ENCODE measurements at regions not wholly inside any gene's neighbourhood (a gene's known extent, or its start where the extent isn't known, plus 50 kb on each side); places are given as distances from the start of the nearest gene placed in this dataset.

GRCh38 chr12:97272471-97272870 is 190.1 kb upstream of the RMST start:
- Histone ChIP-seq H3K36me3 (ENCODE audit: low read depth) (no peaks in the 10 kb centered on the region), H2AFZ (no peak overlapping the region), H3K79me2 (ENCODE audit: low read depth) (no peaks in the 10 kb centered on the region), H3K4me1 (replicated peaks; ENCODE audit: insufficient read depth) (no peaks in the 10 kb centered on the region), H3K9me2 (ENCODE audit: insufficient read depth) (no peaks in the 10 kb centered on the region), H3K27me3 (ENCODE audit: insufficient read depth, low read depth) (peaks cover 16% of the 10 kb centered on the region), H3K4me3 (no peak overlapping the region), H4K20me1 (ENCODE audit: insufficient read depth) (no peaks in the 10 kb centered on the region), H3K9me3 (ENCODE audit: insufficient read depth, low read depth) (no peaks in the 10 kb centered on the region), H3K4me2 (no peak overlapping the region), H3K27ac (no peak overlapping the region), H3F3A (ENCODE audit: insufficient read depth, low read depth) (no peaks in the 10 kb centered on the region)
- TF ChIP-seq EZH2 (IDR thresholded peaks at IDR 0.05; ENCODE audit: low read depth) (no peak), CTCF (conservative IDR thresholded peaks at IDR 0.05) (no peak)
- intact Hi-C loops (cut with micrococcal nuclease; ENCODE audit: unreplicated experiment): no loop called here
- POLR2A ChIA-PET (ENCODE audit: unreplicated experiment): no interaction called here
- no TSS peak for BruUV-seq (replicated peaks)
- no peak for DNase-seq
- CTCF ChIA-PET: no interaction called here

GRCh38 chr12:97274386-97274785 is 188.2 kb upstream of the RMST start:
- TF ChIP-seq EZH2 (IDR thresholded peaks at IDR 0.05; ENCODE audit: low read depth) (no peak), CTCF (conservative IDR thresholded peaks at IDR 0.05) (no peak)

GRCh38 chr12:97275256-97275655 is 187.3 kb upstream of the RMST start:
- Histone ChIP-seq H3K4me3 (no peak overlapping the region), H3K36me3 (ENCODE audit: low read depth) (no peaks in the 10 kb centered on the region), H2AFZ (no peak overlapping the region), H3K4me1 (replicated peaks; ENCODE audit: insufficient read depth) (no peaks in the 10 kb centered on the region), H3K27ac (no peak overlapping the region), H3K9me3 (ENCODE audit: insufficient read depth, low read depth) (no peaks in the 10 kb centered on the region), H3K9me2 (ENCODE audit: insufficient read depth) (no peaks in the 10 kb centered on the region), H3K4me2 (no peak overlapping the region), H3K27me3 (ENCODE audit: insufficient read depth, low read depth) (peaks cover 16% of the 10 kb centered on the region), H3F3A (ENCODE audit: insufficient read depth, low read depth) (no peaks in the 10 kb centered on the region), H3K79me2 (ENCODE audit: low read depth) (no peaks in the 10 kb centered on the region), H4K20me1 (ENCODE audit: insufficient read depth) (no peaks in the 10 kb centered on the region)
- POLR2A ChIA-PET (ENCODE audit: unreplicated experiment): no interaction called here
- no peak for TF ChIP-seq EZH2 (IDR thresholded peaks at IDR 0.05; ENCODE audit: low read depth)
- TF ChIP-seq CTCF (conservative IDR thresholded peaks at IDR 0.05): no peak
- intact Hi-C loops (cut with micrococcal nuclease; ENCODE audit: unreplicated experiment): no loop called here
- BruUV-seq (replicated peaks): no TSS peak
- CTCF ChIA-PET: no interaction called here
- no peak for DNase-seq

More at GRCh38 chr12:97274386-97274785, 188.2 kb upstream of the RMST start:
- H2AFZ ChIP-seq: no peak overlapping the region
- no peaks in the 10 kb centered on the region for H4K20me1 ChIP-seq (ENCODE audit: insufficient read depth)
- BruUV-seq (replicated peaks): no TSS peak
- intact Hi-C loops (cut with micrococcal nuclease; ENCODE audit: unreplicated experiment): no loop called here
- CTCF ChIA-PET: no interaction called here
- H3K9me2 ChIP-seq (ENCODE audit: insufficient read depth): no peaks in the 10 kb centered on the region
- no peaks in the 10 kb centered on the region for H3K9me3 ChIP-seq (ENCODE audit: insufficient read depth, low read depth)
- DNase-seq: no peak
- no peak overlapping the region for H3K27ac ChIP-seq
- no peaks in the 10 kb centered on the region for H3K4me1 ChIP-seq (replicated peaks; ENCODE audit: insufficient read depth)
- H3K4me3 ChIP-seq: no peak overlapping the region
- peaks cover 16% of the 10 kb centered on the region for H3K27me3 ChIP-seq (ENCODE audit: insufficient read depth, low read depth)
- no peaks in the 10 kb centered on the region for H3K79me2 ChIP-seq (ENCODE audit: low read depth)
- no peaks in the 10 kb centered on the region for H3K36me3 ChIP-seq (ENCODE audit: low read depth)
- H3K4me2 ChIP-seq: no peak overlapping the region
- POLR2A ChIA-PET (ENCODE audit: unreplicated experiment): no interaction called here
- H3F3A ChIP-seq (ENCODE audit: insufficient read depth, low read depth): no peaks in the 10 kb centered on the region
